ENCODE measurements at regions not wholly inside any gene's neighbourhood (a gene's known extent, or its start where the extent isn't known, plus 50 kb on each side); places are given as distances from the start of the nearest gene placed in this dataset.
"Not testable (repeated sequence)": the region's sequence is repeated elsewhere in the genome, so short reads cannot be mapped to it uniquely, and the experiment has no call there.

GRCh38 chr2:238528953-238529781, 102.4 kb downstream of the ASB1 start:
- peak; percentile 55 for DNase-seq (ENCODE audit: low read depth)
- H3K4me3 ChIP-seq (ENCODE audit: low read depth, low read length), result no peak overlapping the region
- no peak for TF ChIP-seq CTCF (IDR thresholded peaks at IDR 0.05; ENCODE audit: insufficient read depth, low read depth, low read length)

DNA sequence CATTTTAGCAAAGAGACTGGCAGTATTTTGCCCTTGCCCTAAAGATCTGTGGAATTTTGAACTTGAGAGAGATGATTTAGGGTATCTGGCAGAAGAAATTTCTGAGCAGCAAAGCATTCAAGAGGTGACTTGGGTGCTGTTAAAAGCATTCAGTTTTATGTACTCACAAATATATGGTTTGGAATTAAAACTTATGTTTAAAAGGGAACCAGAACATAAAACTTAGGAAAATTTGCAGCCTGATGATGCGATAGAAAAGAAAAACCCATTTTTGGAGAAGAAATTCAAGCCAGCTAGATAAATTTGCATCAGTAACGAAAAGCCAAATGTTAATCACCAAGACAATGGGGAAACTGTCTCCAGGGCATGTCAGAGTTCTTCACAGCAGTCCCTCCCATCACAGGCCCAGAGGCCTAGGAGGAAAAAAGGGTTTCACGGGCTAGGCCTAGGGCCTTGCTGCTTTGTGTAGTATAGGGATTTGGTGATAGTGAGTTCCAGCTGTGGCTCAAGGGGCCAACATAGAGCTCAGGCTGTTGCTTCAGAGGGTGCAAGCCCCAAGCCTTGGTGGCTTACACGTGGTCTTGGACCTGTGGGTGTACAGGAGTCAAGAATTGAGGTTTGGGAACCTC, 104.4 kb downstream of the ASB1 start:
- DNase-seq (ENCODE audit: low read depth); H3K4me3 ChIP-seq (ENCODE audit: low read depth, low read length): not testable (repeated sequence)

DNA sequence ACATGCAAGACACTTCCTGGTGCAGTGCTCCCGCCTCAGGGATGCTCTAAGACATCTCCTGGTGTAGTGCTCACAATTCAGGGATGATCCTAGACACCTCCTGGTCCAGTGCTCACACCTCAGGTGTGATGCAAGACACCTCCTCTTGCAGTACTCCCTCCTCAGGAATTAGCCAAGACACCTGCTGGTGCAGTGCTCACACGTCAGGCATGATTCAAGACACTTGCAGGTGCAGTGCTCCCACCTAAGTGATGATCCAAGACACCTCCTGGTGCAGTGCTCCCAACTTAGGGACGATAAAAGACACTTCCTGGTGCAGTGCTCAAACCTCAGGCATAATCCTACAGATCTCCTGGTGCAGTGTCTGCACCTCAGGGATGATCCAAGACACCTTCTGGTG, 117.0 kb downstream of the ASB1 start:
- H3K4me3 ChIP-seq (ENCODE audit: low read depth, low read length); DNase-seq (ENCODE audit: low read depth): not testable (repeated sequence)

GRCh38 chr2:238548902-238549462, 122.3 kb downstream of the ASB1 start:
- H3K4me3 ChIP-seq (ENCODE audit: low read depth, low read length), result no peak overlapping the region
- DNase-seq (ENCODE audit: low read depth), result no peak
- TF ChIP-seq CTCF (IDR thresholded peaks at IDR 0.05; ENCODE audit: insufficient read depth, low read depth, low read length), result no peak

DNA sequence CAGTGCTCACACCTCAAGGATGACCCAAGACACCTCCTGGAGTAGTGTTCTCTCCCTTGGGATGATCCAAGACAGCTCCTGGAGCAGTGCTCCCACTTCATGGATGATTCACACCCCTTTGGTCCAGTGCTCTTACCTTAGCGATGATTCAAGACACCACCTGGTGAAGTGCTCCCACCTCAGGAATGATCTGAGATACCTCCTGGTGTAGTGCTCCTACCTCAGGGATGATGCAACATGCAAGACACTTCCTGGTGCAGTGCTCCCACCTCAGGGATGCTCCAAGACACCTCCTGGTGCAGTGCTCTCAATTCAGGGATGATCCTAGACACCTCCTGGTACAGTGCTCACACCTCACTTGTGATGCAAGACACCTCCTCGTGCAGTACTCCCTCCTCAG, 123.1 kb downstream of the ASB1 start:
- TF ChIP-seq CTCF (IDR thresholded peaks at IDR 0.05; ENCODE audit: insufficient read depth, low read depth, low read length), result no peak
- no peak for DNase-seq (ENCODE audit: low read depth)
- H3K4me3 ChIP-seq (ENCODE audit: low read depth, low read length), result no peak overlapping the region

DNA sequence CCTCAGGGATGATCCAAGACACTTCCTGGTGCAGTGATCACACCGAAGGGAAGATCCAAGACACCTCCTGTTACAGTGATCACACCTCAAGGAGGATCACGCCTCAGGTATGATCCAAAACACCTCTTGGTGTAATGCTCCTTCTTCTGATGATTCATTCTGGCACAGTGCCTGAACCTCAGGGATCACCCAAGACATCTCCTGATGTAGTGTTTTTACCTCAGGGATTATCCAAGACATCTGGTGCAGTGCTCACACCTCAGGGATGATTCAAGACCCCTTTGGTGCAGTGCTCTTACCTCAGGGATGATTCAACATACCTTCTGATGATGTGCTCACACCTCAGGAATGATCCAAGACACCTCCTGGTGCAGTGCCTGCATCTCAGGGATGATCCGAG, 124.4 kb downstream of the ASB1 start:
- TF ChIP-seq CTCF (IDR thresholded peaks at IDR 0.05; ENCODE audit: insufficient read depth, low read depth, low read length), result no peak
- DNase-seq (ENCODE audit: low read depth), result no peak
- no peak overlapping the region for H3K4me3 ChIP-seq (ENCODE audit: low read depth, low read length)

GRCh38 chr2:238552226-238552625, 125.5 kb downstream of the ASB1 start:
- no peak for DNase-seq (ENCODE audit: low read depth)
- no peak for TF ChIP-seq CTCF (IDR thresholded peaks at IDR 0.05; ENCODE audit: insufficient read depth, low read depth, low read length)

More at GRCh38 chr2:238552226-238552625, 125.5 kb downstream of the ASB1 start:
- H3K4me3 ChIP-seq (ENCODE audit: low read depth, low read length), result no peak overlapping the region

Data from fibroblast of villous mesenchyme (primary cell).